ENCODE measurements at regions not wholly inside any gene's neighbourhood (a gene's known extent, or its start where the extent isn't known, plus 50 kb on each side); places are given as distances from the start of the nearest gene placed in this dataset.

DNA sequence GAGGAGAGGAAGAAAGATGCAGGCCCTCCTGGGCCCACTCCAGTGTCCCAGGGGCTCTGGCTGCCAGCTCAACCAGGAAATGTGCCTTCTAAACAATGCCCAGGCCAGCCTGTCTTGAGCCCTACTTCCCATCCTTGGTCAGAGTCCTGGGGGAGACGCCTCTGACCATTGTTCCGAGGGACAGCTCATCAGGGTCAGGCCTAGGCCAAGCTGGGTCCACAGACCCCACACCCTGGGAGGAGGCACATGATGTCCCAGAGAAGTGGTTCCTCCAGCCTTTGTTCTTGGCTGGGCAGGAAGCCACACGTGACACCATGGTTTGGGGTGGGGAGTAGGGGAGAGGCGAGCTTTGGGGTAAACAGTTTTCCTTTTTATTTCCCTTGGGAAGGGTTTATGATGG, 102.5 kb downstream of the EFNB1 start:
- Histone ChIP-seq H3K9me3 (no peaks in the 10 kb centered on the region), H3K4me3 (ENCODE audit: low read depth in 2 of 2, low read length in 1 of 2) (no peak overlapping the region), H3K9ac (no peak overlapping the region), H3K79me2 (ENCODE audit: insufficient read depth) (no peaks in the 10 kb centered on the region), H3K4me2 (no peak overlapping the region), H2AFZ (ENCODE audit: low read depth) (no peak overlapping the region), H3K27ac (ENCODE audit: low read depth in 2 of 2, low read length in 1 of 2) (no peak overlapping the region), H3K9me2 (no peaks in the 10 kb centered on the region), H3F3A (replicated peaks; ENCODE audit: insufficient read depth) (no peaks in the 10 kb centered on the region), H4K20me1 (ENCODE audit: insufficient read depth) (no peaks in the 10 kb centered on the region), H3K36me3 (replicated peaks in 1 of 2; ENCODE audit: control insufficient read depth in 1 of 2, insufficient read depth in 2 of 2, low read length in 1 of 2) (no peaks in the 10 kb centered on the region), H3K27me3 (ENCODE audit: insufficient read depth) (peaks cover 5% of the 10 kb centered on the region; the same call in 1 of the 2 replicates), H3K4me1 (ENCODE audit: control insufficient read depth in 1 of 2, insufficient read depth in 2 of 2, low read depth in 1 of 2, low read length in 1 of 2) (peaks cover 4% of the 10 kb centered on the region in 2 experiments; a peak in 1 of 4 replicates)
- WGBS (ENCODE audit: low lambda C conversion rate) = 76% methylated on average over 2 of the region's 4 CpGs
- ChIA-PET CTCF (interaction anchor here (0.8 to 1.0 kb wide), 2 partner anchors 13 to 104 kb away, joined by 3 to 4 read pairs; no protein-coding TSS in a partner anchor), POLR2A (no interaction called here)
- TF ChIP-seq IRF3 (IDR thresholded peaks at IDR 0.05; ENCODE audit: low read depth, low read length) = no peak
- no peak for TF ChIP-seq NRF1 (IDR thresholded peaks at IDR 0.05; ENCODE audit: low read depth, low read length)
- no peak for TF ChIP-seq YY1 (IDR thresholded peaks at IDR 0.05; ENCODE audit: low read depth)
- no peak for TF ChIP-seq RFX5 (IDR thresholded peaks at IDR 0.05; ENCODE audit: low read length)
- TF ChIP-seq FOXM1 (IDR thresholded peaks at IDR 0.05; ENCODE audit: low read depth) = no peak
- TF ChIP-seq SMC3 (IDR thresholded peaks at IDR 0.05; ENCODE audit: low read depth, low read length) = no peak
- TF ChIP-seq, protein P1, sequence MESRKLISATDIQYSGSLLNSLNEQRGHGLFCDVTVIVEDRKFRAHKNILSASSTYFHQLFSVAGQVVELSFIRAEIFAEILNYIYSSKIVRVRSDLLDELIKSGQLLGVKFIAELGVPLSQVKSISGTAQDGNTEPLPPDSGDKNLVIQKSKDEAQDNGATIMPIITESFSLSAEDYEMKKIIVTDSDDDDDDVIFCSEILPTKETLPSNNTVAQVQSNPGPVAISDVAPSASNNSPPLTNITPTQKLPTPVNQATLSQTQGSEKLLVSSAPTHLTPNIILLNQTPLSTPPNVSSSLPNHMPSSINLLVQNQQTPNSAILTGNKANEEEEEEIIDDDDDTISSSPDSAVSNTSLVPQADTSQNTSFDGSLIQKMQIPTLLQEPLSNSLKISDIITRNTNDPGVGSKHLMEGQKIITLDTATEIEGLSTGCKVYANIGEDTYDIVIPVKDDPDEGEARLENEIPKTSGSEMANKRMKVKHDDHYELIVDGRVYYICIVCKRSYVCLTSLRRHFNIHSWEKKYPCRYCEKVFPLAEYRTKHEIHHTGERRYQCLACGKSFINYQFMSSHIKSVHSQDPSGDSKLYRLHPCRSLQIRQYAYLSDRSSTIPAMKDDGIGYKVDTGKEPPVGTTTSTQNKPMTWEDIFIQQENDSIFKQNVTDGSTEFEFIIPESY (IDR thresholded peaks at IDR 0.05; ENCODE audit: borderline replicate concordance, low read depth) = no peak
- no peak for TF ChIP-seq SIN3A (IDR thresholded peaks at IDR 0.05; ENCODE audit: borderline replicate concordance, low read depth, low read length)
- TF ChIP-seq, protein P2, sequence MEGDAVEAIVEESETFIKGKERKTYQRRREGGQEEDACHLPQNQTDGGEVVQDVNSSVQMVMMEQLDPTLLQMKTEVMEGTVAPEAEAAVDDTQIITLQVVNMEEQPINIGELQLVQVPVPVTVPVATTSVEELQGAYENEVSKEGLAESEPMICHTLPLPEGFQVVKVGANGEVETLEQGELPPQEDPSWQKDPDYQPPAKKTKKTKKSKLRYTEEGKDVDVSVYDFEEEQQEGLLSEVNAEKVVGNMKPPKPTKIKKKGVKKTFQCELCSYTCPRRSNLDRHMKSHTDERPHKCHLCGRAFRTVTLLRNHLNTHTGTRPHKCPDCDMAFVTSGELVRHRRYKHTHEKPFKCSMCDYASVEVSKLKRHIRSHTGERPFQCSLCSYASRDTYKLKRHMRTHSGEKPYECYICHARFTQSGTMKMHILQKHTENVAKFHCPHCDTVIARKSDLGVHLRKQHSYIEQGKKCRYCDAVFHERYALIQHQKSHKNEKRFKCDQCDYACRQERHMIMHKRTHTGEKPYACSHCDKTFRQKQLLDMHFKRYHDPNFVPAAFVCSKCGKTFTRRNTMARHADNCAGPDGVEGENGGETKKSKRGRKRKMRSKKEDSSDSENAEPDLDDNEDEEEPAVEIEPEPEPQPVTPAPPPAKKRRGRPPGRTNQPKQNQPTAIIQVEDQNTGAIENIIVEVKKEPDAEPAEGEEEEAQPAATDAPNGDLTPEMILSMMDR (IDR thresholded peaks at IDR 0.05) = no peak
- no peak for TF ChIP-seq CHD2 (IDR thresholded peaks at IDR 0.05; ENCODE audit: low read length, partially characterized antibody)
- TF ChIP-seq, protein P3, sequence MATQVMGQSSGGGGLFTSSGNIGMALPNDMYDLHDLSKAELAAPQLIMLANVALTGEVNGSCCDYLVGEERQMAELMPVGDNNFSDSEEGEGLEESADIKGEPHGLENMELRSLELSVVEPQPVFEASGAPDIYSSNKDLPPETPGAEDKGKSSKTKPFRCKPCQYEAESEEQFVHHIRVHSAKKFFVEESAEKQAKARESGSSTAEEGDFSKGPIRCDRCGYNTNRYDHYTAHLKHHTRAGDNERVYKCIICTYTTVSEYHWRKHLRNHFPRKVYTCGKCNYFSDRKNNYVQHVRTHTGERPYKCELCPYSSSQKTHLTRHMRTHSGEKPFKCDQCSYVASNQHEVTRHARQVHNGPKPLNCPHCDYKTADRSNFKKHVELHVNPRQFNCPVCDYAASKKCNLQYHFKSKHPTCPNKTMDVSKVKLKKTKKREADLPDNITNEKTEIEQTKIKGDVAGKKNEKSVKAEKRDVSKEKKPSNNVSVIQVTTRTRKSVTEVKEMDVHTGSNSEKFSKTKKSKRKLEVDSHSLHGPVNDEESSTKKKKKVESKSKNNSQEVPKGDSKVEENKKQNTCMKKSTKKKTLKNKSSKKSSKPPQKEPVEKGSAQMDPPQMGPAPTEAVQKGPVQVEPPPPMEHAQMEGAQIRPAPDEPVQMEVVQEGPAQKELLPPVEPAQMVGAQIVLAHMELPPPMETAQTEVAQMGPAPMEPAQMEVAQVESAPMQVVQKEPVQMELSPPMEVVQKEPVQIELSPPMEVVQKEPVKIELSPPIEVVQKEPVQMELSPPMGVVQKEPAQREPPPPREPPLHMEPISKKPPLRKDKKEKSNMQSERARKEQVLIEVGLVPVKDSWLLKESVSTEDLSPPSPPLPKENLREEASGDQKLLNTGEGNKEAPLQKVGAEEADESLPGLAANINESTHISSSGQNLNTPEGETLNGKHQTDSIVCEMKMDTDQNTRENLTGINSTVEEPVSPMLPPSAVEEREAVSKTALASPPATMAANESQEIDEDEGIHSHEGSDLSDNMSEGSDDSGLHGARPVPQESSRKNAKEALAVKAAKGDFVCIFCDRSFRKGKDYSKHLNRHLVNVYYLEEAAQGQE (IDR thresholded peaks at IDR 0.05; ENCODE audit: low read depth, low read length) = no peak
- TF ChIP-seq NFIC (IDR thresholded peaks at IDR 0.05; ENCODE audit: borderline replicate concordance) = no peak
- TF ChIP-seq RCOR1 (IDR thresholded peaks at IDR 0.05; ENCODE audit: low read length) = no peak
- DNase-seq = no peak

All from SK-N-SH (cell line).